NCI-H774 (cell line): ENCODE measurements at regions not wholly inside any gene's neighbourhood (a gene's known extent, or its start where the extent isn't known, plus 50 kb on each side); places are given as distances from the start of the nearest gene placed in this dataset.
A peak's percentile ranks its signal among the peaks of the same experiment; 100 is the strongest.
"Not testable (repeated sequence)": the region's sequence is repeated elsewhere in the genome, so short reads cannot be mapped to it uniquely, and the experiment has no call there.

Source experiments
- DNase-seq: peaks from one replicate; lab custom pipeline; 2025; lab: John Stamatoyannopoulos, UW

DNA sequence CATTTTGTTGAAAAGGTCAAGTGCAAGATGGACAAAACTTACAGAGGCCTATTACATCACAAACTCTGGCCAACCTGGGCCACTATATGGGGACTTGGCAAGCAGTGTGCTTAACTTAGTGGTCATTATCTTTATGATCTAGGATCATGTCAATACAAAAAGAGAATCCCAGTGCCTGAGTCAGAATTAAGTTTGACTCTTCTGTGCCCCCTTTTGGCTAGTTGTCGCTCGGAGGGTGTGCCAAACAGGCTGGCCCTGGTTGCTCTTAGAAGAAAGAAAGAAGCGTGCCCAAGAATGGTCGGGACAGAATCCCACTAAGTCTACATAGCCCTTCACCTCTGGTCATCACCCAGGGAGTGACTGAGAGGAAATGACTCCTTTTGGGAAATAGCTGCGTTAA, 100.1 kb downstream of the EIF4E start:
- no peak for DNase-seq

DNA sequence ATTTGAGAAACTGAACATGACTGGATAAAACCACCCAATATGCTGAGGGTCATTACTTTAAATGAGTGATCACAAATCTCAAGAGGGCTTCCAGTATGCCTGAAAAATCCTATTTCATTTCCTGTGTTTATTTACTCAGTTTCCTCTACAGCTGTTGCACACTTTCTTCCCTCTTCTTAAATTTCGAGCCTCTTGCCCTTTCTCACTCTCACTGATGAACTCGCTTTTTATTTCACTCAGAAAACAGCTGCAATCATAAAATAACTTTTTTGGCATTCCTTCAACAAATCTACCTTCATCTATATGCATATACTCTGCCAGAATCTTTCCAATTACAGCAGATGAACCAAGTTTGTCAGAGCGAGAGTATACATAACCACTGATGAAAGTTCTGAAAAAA, 101.3 kb downstream of the EIF4E start:
- DNase-seq: no peak

DNA sequence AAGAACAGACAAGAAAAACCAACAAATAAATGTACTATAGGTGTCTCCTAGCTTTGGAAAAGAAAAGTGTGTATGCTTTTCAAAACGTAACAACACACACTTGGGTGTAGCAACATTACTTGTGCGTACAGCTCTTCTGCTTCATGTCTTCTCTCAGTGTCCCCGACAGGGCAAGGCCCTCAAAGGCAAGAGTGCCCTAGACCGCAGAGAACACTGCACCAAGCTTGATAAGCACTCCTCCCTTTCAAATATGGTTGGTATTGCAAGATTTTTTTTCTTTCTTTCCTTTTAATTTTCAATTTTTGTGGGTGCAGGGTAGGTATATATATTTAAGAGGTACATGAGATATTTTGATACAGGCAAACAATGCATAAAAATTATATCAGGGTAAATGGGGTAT, 106.8 kb downstream of the EIF4E start:
- no peak for DNase-seq

DNA sequence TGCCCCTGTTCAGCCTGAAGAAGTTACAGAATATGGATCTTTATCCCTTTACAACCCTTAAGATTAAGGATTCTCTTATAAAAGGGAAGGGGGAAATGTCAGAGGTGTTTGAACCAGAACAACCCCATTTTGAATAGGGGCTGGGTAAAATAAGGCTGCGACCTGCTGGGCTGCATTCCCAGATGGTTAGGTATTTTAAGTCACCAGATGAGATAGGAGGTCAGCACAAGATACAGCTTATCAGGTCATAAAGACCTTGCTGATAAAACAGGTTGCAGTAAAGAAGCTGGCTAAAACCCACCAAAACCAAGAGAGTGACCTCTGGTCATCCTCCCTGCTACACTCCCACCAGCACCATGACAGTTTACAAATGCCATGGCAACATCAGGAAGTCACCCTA, 110.8 kb downstream of the EIF4E start:
- not testable (repeated sequence) for DNase-seq

DNA sequence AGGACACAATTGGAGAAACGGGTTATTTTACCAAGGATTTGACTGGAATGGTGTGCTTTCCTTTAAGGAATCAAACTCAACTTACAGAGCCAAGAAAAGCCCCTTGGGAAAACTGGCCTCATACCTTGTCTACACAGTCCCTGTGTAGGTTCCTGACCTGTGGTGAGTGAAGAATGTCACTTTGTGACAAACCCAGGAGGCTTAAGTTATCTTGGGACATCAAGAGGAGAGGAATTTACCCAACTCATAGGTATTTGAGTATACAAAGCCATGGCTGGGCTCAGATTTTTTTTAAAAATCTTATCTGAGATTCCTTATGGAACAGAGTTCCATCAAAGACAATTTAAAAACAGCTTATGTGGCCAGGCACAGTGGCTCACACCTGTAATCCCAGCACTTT, 112.1 kb downstream of the EIF4E start:
- no peak for DNase-seq

DNA sequence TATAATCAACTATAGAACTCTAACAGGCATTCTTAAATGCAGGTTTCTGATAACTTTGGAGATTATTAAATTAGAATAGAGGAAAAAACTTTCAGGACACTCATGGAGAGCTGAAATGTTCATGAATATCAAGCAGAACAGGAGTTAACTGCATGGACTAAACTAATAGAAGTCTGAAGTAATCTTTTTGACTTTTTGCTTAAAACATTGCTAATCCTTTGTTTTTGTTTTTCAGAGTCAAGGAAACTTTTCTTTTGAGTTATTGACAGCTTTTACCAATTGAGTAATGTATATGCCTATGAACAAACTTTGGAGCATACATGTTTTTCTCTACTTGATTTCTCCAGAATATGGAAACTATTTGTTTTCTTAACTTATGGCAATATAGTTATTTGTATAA, 112.5 kb downstream of the EIF4E start:
- DNase-seq: no peak

DNA sequence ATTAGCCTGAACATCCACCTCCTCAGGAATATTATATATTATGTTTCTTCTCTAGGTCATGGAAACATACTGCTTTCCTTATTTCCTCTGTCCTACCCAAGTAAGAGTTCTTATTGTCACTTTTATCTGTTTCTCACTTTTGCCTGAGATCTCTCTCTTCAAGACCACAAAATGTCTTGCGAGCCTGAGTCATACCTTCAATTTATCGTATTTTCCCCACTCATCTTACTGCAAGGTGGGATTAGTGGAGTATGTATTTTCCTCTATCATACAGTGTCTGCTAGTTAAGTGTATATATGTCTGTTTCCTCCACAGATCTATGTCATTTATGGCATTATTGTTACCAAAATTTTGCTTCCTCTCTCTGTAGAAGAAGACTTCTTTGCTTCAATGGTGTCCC, 124.5 kb downstream of the EIF4E start:
- DNase-seq: no peak

DNA sequence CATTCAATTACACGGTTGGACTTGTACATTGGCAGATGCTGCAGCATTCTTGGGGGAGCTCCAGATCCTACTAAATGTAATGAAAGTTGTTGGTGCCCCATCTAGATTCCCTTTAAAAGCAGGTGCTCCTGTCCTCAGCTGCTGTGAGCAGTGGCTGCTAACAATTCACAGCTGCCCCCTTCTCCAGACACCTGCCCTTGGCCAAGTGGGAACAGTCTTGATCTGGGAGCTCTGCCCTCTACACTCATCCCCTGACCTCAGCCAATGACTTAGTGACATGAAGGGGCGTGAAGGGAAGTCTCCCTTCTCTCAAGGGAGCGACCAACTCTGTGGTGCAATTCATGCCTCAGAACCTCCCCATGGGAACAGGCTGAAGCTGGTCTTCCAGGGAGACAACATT, 125.7 kb downstream of the EIF4E start:
- DNase-seq: no peak

DNA sequence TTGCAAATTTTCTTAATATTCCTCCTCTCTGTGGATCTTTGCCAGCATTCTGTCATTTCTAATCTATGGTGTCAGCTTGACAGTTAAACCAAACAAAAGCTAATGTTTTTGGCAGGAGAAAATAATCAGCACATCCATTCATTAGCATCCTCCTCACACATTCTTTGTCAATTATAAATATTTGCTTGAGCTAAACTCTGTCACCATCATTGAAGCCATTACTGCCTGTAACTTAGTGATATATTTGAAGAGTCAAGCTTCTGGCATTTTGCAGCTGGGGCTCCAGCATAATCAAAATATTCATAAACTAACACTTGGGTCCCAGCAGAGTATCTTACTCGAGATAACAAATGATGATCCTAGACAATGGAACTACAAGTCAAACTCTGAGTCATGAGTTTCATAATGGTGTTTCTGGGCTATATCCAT, 126.1 kb downstream of the EIF4E start:
- peak; percentile 10 for DNase-seq

DNA sequence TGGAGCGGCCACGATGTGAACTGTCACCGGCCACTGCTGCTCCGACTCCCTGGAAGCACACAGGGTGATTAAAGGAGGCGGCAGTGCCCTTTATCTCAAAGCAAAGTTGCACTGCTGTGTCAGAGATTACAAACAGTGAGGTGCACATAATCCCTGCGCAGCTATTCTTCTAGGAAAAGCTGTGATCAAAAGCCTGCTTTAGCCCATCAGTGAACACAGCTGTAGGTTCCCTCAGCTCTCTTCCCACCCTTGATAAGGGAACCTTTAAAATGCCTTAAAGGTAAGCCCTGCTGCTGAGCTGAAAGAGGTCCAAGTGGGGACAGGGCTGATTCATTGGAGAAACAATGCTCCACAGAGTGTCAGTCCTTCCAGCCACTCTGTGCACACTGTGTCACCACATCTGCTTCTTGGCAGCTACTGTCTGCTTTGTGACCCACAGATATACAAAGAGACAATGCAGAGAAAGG, 127.6 kb downstream of the EIF4E start:
- DNase-seq: no peak

DNA sequence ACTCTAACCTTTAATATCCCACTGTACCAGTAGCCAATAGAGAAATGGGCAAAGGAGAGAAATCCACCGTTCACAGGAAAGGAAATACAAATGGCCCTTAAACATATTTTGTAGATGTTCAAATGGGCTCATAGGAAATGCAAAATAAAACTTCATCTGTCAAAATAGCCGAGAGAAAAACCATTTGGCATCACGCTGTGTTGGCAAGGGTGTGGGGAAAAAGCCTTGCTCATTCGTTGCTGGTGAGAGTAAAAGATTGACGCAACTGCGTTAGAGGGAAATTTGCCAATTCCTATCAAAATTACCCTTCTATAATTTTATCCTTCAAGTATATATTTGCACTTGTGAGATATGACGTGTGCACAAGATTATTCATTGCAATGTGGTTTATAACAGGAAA, 131.9 kb downstream of the EIF4E start:
- no peak for DNase-seq

DNA sequence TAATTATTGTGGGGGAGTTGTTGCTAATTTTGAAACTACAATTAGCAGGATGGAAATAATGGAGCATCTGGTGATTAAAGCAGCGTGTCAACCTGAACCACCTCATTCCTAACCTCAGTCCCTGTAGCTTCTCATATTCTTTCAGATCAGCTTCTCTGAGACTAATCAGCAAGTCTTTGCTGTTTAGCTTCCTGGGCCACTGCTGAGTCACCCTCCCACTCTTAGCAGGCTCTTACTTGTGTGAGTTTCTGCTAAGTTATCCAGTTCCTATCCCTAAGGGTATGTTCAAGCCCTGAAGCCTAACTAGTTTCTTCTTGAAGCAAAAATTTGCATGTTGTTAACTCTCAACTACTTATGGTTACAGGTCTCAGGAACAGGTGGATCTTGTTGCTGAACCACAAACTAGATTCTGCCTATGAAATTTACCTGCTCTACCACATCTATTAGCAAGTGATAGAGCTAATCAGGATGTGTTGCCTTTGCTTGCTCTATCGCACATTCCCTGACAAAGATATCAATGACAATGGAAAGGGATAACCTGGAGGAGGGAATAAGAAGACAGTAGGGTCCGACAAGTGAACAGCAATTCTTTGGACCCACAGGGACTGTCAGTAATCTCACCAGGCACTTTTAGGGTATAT, 134.2 kb downstream of the EIF4E start:
- no peak for DNase-seq

DNA sequence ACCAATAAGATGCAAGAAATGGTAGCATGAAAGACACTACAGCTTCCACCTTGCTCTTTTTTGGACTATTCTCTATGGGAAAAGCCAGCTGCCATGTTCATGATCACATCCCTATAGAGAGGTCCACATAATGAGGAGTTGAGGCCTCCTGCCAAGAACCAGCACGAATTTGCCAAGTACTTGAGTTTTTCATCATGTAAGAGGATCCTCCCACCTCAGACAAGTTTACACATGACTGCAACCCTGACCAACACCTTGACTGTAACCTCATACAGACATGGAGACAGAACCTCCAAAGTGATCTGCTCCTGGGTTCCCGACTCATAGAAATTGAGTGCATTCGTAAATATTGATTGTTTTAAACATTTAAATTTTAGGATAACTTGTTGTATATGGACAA, 135.2 kb upstream of the TSPAN5 start:
- no peak for DNase-seq

DNA sequence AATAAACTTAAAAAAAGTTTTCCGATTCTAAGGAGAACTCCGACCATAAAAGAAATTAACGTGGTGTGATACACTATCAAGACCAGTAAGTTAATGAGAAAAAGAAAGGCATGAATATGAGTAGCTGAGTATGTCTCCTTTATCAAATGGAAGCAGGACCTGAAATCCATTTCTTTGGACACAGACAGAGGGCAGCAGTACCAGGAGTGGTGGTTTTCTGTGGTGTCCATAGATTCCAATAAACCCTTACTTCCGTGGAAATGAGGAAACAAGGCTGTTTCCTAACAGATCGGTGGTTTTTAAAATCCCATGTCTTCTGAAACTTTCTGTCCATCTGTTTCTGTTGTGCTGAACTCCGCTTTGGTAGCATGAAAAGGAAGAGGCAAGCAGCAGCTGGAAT, 128.5 kb upstream of the TSPAN5 start:
- DNase-seq: no peak

DNA sequence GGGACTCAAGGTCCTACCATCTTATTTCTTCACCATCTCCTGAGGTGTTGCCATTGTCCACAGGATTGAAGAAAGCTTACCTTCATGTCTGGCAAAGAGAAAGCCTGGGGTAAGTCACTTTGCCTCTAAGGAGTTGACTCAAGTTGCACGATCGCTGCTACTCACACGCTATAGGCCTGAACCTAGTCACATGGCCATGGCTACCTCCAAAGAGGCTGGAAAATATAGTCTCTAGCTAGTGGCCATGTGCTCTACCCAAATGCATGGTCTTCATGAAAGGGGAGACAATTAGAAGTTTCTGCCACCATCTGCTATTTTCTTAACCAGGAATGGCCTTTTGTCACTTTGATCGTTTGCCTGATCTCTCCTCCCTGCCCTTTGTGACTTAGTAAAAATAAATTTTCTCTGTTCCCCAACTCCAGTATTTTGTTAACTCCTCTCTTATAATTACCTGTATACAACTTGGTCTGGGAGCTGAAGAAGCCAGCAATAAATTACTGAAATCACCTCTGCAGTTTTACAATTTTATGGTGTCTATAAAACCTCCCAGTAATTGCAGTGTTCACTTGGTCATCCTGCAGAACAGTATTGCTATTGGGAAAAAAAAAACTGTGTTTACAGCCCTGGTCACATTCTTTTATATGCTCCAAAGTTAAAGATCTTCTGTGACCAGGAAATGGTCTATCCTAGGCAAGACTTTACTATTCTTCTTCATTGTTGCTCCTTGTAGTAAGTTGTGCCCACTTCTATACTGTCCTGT, 126.7 kb upstream of the TSPAN5 start:
- no peak for DNase-seq

DNA sequence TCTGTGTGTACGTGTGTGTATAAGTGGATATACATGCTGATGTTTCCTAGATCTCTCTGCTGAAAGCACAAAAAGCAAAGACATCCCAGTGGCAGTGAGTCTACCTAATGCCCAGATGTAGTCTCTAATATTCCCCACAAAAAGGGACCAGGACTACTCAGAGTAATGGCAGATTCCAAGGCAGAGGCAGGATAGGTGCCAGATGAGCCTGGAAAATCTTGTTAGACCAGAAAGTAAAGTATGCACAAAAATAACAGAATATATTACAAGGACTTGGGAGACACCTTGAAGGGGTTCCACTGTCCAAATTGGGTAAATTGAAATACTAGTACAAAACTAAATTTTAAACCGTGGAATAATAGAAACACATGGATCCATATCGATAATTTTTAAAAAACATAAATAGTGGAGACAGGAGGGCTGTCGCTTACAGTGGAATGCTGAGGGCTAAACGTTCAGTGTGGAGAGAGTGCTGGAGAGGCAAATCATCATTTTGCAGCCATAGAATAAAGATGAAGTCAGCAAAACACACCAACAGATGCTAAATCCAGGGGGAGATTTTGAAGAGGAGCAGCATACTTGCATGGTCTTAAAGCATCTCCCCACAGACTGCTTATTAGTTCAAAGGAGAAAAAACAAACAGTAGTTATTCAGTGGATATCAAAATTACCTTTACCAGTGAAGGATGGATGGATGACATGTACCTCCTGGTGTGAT, 123.4 kb upstream of the TSPAN5 start:
- no peak for DNase-seq

DNA sequence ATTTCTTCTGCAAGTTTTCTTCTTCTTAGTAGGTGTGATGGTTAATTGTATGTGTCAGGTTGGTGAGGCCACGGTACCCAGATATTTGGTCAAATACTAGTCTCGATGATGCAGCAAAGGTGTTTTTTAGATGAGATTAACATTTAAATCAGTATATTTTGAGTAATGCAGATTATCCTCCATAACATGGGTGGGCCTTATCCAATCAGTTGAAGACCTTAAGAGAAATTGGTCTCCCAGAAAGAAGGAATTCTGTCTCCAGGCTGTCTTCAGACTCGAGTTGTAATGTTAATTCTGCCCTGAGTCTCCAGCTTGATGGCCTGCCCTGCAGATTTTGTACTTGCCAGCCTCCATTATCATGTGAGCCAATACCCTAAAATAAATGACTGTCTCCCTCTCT, 122.5 kb upstream of the TSPAN5 start:
- DNase-seq: no peak

DNA sequence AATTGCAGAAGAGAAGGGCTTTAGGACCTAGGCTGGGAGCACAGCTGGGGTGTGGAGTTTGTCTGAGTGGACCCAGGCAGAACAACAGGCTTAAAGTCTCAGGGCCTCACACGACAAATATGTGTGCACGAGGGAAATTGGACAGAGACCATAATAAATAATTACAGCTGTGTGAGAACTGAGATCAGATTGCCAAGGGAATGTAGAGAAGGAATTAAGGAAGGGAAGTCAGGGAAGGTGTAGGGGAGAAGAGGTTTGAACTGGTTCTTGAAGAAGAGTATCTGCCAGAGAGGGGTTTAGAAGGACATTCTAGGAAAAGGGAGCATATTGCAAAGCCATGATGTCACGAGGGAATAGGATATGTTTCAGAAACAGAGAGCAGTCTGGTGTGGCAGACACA, 120.7 kb upstream of the TSPAN5 start:
- no peak for DNase-seq

DNA sequence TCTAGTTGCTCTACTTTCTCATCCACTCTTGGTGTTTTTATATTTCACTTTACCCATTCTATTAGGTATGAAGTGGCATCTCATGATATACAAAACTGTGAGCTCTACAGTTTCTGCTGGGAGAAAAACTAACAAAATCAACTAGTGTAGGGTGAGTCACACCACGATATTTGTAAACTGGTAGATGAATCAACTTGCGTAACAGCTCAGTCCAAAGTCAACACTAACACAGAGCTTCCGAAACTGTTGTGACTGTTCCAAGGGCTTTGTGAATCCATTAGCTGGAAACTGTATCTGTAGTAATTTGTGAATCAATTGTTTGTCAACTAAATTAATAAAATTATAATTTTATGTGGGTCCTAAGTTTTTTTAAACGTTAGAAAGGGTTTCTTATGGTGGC, 119.8 kb upstream of the TSPAN5 start:
- DNase-seq: peak; percentile 3

DNA sequence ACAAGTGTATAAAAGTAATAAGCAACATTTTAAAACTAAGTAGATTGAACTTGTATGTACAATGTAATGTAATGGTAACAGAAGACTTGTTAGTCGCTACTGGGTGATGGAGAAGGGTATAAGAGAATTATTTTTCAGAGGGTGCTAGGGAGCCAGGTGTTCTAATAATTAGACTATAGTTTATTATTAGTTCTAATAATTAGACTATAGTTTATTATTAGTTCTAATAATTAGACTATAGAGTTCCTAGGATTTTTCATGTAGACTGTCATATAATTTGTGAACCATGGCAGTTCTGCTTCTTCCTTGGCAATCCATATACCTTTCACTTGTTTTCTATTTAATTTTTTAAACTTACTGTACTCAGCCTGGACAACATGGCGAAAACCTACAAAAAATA, 117.3 kb upstream of the TSPAN5 start:
- DNase-seq: no peak

DNA sequence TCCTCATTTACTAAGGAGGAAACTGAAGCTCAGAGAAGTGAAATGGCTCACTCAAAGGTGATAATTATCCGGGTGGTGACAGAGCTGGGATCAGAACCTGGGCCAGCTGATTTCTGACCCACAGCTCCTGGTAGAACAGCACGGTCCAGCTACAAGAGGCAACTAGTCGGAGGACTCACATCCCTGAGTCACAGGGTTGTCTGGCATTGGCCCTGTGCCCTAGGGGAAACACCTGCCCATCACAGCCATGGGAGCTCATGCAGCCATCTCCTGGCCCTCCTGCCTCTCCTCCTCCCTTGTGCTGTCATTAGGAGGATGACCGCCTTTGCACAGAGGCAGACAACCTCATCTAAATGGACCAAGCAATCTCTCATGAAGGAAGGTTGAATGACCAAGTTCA, 115.2 kb upstream of the TSPAN5 start:
- DNase-seq: no peak

DNA sequence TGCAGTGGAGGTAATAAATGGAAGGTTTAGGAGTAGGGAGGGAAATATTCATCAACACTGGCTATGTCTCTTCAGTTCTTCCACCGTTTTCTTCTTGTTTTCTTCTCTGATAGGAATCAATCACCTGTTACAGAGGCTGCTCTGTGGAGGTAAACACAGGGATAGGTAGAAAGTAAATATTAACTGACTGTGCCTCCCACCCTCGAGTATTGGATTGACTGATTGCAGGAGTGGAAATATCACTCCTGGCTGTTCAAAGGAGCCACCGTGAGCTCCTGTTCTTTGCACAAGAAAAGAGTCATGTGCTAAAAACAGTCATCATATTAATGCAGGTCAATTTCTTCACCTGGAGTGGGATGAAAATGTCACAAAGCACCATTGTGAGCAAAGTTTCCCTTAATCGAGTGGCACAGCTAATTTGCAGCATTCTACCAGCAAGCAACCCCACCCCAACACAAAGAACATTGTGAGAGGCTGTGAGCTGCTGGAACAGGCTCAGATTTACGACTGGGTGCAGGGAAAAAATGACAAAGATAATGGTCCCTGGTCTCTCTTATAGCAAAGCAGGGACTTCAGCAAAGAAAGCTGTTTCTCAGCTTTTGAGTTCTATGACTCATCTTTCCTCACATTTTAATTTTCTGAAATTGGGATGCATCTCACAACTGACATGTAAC, 113.7 kb upstream of the TSPAN5 start:
- DNase-seq: no peak

DNA sequence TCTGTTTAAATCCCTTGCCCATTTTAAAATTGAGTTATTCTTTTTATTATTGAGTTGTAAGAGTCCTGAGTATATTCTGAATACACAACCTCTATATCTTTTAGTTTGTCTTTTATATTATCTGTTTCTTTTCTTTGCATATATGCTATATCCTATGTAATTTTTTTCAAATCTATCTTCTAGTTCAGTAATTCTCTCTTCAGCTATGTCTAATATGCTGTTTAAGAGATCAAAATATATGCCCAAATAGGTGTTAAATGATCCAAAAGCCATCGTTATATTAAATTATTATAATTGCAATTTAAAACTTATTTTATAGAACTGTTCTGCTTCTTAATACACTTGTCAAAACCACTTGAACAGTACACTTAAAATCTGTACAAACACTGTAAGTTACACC, 107.4 kb upstream of the TSPAN5 start:
- DNase-seq: no peak
